Prostate gland (tissue), 2 donors: ENCODE measurements at regions not wholly inside any gene's neighbourhood (a gene's known extent, or its start where the extent isn't known, plus 50 kb on each side); places are given as distances from the start of the nearest gene placed in this dataset.

Experiments used
- CTCF ChIP-seq, 4 experiments: fragments of 200-600 bp in 2 of 4; fragments of 450-650 bp in 2 of 4; sonication (generic) in 2 of 4; IDR thresholded peaks; 1 replicate in 3 of 4; 2 replicates in 1 of 4; pipeline ENCODE4 v1.5.1; 2016 to 2019; ENCODE audit warnings: antibody characterized with exemption in 4 of 4, mild to moderate bottlenecking in 2 of 4, moderate library complexity in 2 of 4
- POLR2AphosphoS5 ChIP-seq: sonication (generic); formaldehyde crosslinking; IDR thresholded peaks from one replicate; pipeline ENCODE4 v1.6.1; 2017; ENCODE audit warnings: antibody characterized with exemption

GRCh38 chr12:30213166-30213565 is 429.4 kb upstream of the TMTC1 start:
- TF ChIP-seq CTCF (IDR thresholded peaks at IDR 0.05) (no peak), POLR2AphosphoS5 (no peak)
